GM12873 (cell line): ENCODE measurements at regions not wholly inside any gene's neighbourhood (a gene's known extent, or its start where the extent isn't known, plus 50 kb on each side); places are given as distances from the start of the nearest gene placed in this dataset.
A peak's percentile ranks its signal among the peaks of the same experiment; 100 is the strongest.

Source experiments
- TF ChIP-seq, protein P1 (sequence below): IDR thresholded peaks from 2 replicates; pipeline ENCODE4 v1.5.1; 2012; ENCODE audit warnings: low read depth, mild to moderate bottlenecking, moderate library complexity, low read length, control low read depth; ENCODE audit not compliant: insufficient read depth; ENCODE audit errors: missing control alignments

DNA sequence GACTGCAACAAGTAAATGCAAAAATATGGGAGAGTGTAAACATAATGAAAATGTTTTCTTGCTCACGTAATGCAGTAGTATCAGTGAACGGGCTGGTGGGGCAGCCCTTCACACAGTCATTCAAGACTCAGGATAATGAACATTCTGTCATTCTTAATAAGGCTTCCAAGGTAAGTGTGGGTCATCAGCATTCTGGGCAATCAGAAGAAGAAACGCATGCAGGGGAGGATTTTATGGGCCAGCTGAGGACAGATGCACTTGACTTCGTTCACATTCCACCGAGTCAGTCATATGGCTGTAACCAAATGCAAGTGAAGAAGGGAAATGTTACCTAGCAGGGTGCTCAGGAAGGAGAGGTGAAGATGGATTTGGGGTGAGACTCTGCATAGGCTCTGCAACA is 68.0 kb upstream of the MAP9 start:
- TF ChIP-seq, protein P1, sequence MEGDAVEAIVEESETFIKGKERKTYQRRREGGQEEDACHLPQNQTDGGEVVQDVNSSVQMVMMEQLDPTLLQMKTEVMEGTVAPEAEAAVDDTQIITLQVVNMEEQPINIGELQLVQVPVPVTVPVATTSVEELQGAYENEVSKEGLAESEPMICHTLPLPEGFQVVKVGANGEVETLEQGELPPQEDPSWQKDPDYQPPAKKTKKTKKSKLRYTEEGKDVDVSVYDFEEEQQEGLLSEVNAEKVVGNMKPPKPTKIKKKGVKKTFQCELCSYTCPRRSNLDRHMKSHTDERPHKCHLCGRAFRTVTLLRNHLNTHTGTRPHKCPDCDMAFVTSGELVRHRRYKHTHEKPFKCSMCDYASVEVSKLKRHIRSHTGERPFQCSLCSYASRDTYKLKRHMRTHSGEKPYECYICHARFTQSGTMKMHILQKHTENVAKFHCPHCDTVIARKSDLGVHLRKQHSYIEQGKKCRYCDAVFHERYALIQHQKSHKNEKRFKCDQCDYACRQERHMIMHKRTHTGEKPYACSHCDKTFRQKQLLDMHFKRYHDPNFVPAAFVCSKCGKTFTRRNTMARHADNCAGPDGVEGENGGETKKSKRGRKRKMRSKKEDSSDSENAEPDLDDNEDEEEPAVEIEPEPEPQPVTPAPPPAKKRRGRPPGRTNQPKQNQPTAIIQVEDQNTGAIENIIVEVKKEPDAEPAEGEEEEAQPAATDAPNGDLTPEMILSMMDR, result no peak

DNA sequence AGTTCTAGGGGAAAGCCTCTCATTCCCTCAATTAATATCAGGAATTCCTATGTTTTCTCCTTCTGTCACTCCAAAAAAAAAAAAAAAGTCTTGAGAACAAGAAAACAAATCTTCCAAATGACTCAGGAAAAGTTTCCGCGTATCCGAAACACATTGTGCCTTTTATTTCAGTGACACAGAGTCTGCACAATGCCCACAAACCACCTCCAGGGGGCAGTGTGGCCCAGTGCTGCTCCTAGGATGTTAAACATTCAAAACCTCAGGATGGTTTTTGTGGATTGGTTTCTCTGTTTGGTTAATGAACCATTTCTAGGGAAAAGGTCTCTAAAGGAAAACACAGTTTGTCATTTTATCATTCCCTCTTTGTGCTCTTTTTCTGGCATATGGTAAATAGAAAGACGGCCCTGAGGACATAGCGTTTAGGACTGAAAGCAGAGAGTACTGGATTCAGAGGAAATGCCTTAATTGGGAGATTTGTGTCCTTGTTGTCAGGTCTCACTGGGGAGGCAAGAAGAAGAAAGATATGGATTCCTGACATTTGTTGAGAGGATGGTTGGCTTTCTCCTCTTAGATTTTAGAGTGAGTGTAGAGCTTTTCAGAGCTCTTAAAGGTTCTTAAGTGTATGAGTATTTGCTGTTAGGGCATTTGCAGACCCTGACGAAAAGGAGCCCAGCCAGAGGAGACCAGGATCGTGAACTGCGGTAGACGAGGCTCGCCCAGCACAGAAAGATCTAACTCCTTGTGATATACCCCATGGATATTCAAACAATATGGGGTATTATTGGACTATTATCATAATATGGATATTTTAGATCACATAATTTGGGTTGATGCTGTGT is 65.7 kb upstream of the MAP9 start:
- TF ChIP-seq, protein P1, result peak; percentile 89

DNA sequence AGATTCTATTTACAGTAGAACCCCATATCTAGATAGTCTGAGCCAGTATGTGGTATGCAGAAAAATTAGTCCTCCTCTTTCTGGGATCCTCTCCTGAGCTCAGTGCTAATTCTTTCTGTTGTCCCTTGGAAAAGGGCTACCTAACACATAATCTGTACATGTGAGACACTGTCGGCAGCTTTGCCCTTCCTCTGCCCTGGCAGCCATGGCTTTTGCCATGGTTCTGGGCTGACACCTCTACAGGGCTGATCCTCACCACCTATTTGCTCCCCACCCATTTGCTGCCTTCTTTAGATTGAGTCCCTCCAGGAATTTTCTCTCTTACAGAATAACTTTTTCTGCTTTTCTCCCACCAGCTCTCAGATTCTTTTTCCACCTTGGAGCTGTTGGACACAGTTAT is 64.7 kb upstream of the MAP9 start:
- TF ChIP-seq, protein P1, result no peak

DNA sequence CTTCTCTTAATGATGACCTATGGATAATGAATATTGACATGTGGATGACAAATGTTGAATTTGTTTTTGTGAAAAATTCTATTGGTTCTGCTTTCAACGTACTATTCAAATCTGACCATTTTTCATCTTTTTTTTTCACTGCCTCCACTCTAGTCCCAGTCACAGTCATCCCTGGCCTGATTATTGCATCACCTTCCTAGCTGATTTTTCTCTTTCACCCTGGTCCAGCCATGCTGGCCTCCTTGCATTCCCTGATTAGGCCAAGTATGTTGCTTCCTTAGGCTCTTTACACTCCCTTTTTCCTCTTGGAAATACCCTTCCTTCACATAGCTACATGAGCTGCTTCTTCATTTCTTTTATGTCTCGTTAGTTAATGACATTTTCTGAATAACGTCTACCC is 58.1 kb upstream of the MAP9 start:
- TF ChIP-seq, protein P1, result no peak

DNA sequence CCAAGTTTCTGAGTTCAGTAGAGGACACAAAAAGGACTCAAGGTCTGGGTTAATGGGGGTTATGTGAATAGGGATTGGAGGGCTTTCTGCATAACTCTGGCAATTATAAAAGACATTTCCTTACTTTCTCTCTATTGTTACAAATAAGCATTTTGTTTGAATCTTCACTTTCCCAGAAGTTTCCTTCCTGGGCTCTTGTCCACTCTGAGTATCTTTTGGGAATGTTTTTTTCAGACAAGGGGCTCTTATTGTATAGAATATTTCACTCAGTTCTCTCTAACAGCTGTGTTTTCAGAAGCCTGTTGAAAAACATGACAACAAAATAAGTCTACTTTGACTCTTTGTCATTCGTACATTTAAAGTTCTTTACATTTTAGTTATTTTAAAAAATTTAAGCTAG is 57.6 kb upstream of the MAP9 start:
- TF ChIP-seq, protein P1, result no peak

DNA sequence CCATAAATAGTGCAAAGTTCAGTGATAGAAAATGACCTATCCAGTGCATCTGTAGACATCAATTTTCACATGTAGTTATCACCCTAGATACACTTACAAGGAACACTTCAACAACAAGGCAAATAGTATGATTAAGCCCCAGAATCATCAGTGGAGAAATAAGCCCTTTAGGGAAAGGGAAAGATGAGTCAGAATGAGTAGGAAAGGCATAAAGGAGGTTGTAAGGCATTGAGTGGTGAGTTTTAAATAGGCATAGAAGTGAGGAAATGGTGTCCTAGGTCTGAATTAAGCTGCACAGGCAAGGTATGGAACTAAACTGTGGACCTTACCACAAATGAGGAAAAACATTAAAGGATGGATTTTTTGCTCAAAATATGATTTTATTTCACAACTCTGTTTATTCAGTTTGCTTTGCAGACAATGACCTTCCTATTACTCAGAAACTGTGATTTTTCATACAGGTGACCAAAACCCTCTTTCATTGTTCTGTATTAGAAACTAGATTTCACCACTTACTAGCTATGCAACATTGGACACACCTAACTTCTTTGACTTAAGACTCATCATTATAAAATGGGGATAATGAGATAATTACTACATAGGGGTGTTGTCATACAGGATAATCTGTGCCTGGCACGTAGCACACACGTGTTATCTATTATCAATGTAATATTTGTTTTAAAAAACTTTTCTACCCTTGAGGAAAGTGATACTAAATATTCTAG is 57.0 kb upstream of the MAP9 start:
- TF ChIP-seq, protein P1, result no peak

DNA sequence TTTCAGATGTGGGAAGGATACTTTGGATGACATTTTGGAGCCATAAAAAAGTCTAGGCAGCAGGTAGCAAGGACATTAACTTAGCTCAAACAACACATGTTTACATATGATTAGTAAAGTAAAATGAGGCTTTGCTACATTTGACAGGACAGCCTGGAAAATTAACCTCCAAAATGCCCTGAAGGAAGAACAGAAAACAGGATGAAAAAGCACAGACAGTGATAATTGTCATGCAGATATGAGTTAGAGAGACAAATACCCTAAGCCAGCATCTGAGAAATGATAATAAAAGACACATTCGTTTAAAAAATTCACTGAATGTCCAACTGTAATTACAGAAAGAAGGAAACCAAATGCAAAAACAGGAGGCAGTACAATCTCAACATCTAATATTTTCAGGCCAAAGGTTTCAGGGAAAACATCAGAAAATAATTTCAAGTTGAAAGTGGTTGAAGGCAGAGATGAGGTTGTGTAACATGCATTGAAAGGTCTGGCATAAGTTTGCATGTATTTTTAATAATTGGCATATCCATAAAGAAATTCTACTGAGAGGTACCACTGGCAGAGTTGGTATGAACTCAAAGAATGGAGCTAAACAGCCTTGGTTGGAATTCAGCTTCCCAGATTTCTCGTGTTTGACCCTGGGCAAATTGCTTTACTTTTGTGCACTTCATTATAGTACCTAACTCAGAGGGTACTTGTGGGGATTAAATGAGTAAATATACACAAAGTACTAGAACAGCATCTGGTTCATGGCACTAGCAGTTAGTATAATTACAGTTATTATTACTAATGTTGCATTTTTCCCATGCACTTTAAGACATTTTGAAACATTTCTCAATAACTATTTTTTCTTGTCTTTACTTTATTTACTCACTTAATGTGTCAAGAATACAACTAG is 54.4 kb upstream of the MAP9 start:
- TF ChIP-seq, protein P1, result no peak
